Neural cell (in vitro differentiated cells): ENCODE measurements at regions not wholly inside any gene's neighbourhood (a gene's known extent, or its start where the extent isn't known, plus 50 kb on each side); places are given as distances from the start of the nearest gene placed in this dataset.

Experiments
- CTCF ChIP-seq: fragments of 450-650 bp; IDR thresholded peaks from 2 replicates; pipeline ENCODE4 v1.5.1; 2014; ENCODE audit warnings: antibody characterized with exemption, mild to moderate bottlenecking, moderate library complexity; ENCODE audit not compliant: poor library complexity, severe bottlenecking
- EP300 ChIP-seq: fragments of 450-650 bp; conservative IDR thresholded peaks from 2 replicates; pipeline ENCODE4 v1.6.1; 2014; ENCODE audit warnings: antibody characterized with exemption, mild to moderate bottlenecking, moderate library complexity; ENCODE audit not compliant: poor library complexity, severe bottlenecking
- EZH2 ChIP-seq: fragments of 200-600, 300-800 bp; shearing (Covaris generic), sonication (generic); IDR thresholded peaks from 2 replicates; pipeline ENCODE4 v1.6.1; 2014; ENCODE audit warnings: antibody characterized with exemption, low read length, borderline replicate concordance, mild to moderate bottlenecking; ENCODE audit not compliant: insufficient read depth, poor library complexity, severe bottlenecking
- POLR2AphosphoS5 ChIP-seq: IDR thresholded peaks from 2 replicates; pipeline ENCODE4 v1.6.1; 2012
- RAD21 ChIP-seq: fragments of 450-650 bp; conservative IDR thresholded peaks from 2 replicates; pipeline ENCODE4 v1.6.1; 2014; ENCODE audit warnings: antibody characterized with exemption, mild to moderate bottlenecking, moderate library complexity
- REST ChIP-seq: IDR thresholded peaks from 2 replicates; pipeline ENCODE4 v1.6.1; 2012; ENCODE audit warnings: borderline replicate concordance
- SMC3 ChIP-seq: fragments of 450-650 bp; conservative IDR thresholded peaks from 2 replicates; pipeline ENCODE4 v1.6.1; 2014; ENCODE audit warnings: antibody characterized with exemption, mild to moderate bottlenecking, moderate library complexity; ENCODE audit not compliant: poor library complexity
- TAF1 ChIP-seq: IDR thresholded peaks from 2 replicates; pipeline ENCODE4 v1.6.1; 2012; ENCODE audit warnings: low read depth

- TF ChIP-seq CTCF (no peak), EP300 (no peak), EZH2 (no peak), SMC3 (no peak), REST (no peak), RAD21 (no peak), TAF1 (no peak), POLR2AphosphoS5 (no peak)
Measured at GRCh38 chr4:122046255-122046654, 94.4 kb upstream of the TRPC3 start.
